ENCODE measurements at regions not wholly inside any gene's neighbourhood (a gene's known extent, or its start where the extent isn't known, plus 50 kb on each side); places are given as distances from the start of the nearest gene placed in this dataset.

DNA sequence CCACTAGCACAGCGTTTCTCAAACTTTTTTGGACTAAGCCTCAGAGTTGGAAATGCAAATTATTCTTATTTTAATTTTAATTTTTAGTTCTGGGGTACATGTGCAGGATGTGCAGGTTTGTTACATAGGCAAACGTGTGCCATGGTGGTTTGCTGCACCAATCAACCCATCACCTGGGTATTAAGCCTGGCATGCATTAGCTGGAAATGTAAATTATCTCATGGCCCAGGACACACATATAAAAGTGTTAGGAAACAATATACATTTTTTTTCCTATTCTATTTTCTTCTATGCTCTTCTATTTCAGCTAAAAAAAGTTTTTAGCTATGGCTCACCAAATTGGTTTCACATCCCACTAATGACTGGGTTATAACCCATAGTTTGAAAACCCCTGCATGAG is 73.3 kb upstream of the LRIG1 start:
- no peaks in the 10 kb centered on the region for H3K36me3 Mint-ChIP-seq
- H3K4me1 Mint-ChIP-seq (ENCODE audit: unreplicated experiment), result peaks cover 9% of the 10 kb centered on the region
- DNase-seq (ENCODE audit: extremely low spot score, unreplicated experiment), result no peak
- H3K27me3 Mint-ChIP-seq, result peaks cover 15% of the 10 kb centered on the region
- TF ChIP-seq, protein P1, sequence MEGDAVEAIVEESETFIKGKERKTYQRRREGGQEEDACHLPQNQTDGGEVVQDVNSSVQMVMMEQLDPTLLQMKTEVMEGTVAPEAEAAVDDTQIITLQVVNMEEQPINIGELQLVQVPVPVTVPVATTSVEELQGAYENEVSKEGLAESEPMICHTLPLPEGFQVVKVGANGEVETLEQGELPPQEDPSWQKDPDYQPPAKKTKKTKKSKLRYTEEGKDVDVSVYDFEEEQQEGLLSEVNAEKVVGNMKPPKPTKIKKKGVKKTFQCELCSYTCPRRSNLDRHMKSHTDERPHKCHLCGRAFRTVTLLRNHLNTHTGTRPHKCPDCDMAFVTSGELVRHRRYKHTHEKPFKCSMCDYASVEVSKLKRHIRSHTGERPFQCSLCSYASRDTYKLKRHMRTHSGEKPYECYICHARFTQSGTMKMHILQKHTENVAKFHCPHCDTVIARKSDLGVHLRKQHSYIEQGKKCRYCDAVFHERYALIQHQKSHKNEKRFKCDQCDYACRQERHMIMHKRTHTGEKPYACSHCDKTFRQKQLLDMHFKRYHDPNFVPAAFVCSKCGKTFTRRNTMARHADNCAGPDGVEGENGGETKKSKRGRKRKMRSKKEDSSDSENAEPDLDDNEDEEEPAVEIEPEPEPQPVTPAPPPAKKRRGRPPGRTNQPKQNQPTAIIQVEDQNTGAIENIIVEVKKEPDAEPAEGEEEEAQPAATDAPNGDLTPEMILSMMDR (conservative IDR thresholded peaks at IDR 0.05), result no peak
- H3K4me3 Mint-ChIP-seq, result no peak overlapping the region
- H3K27ac Mint-ChIP-seq, result no peak overlapping the region
- H3K9me3 Mint-ChIP-seq, result no peaks in the 10 kb centered on the region

DNA sequence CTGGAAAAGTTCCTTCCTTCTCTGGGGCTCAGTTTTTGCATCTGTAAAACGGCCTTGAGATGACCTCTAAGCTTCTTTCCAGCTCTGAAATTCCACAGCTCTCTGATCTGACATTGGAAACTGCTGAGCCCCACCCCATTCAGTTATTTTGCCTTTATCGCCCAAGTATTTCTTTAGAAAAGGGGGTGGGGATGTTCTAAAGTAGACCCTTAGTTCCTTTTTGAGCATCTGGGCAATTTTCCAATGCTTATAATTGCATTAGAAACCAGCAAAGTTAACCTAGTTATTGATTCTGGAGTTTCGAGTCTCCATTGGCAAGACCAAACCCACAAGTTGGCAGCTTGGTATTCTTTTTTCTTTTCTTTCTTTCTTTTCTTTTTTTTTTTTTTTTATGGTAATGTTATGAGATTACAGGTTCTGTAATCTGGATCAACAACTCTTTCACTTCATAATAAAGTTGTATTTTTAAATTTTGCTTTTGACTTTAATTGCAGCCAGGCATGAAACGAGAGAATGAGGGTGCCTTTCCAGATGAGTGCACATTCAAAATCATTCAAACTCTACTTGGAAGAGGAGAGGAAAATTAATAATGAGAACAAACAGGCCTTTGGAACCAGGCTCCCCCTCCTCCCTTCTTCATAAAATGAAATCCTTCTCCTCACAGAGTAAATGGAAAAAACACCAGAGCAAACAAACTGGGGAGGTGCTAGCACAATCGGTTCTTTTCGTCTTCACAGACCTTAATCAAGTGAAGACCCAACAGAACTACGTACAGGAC is 76.8 kb upstream of the LRIG1 start:
- TF ChIP-seq, protein P1 (conservative IDR thresholded peaks at IDR 0.05), result no peak
- Mint-ChIP-seq H3K27me3 (peaks cover 6% of the 10 kb centered on the region), H3K9me3 (peaks cover 4% of the 10 kb centered on the region), H3K4me1 (ENCODE audit: unreplicated experiment) (peaks cover 8% of the 10 kb centered on the region), H3K36me3 (no peaks in the 10 kb centered on the region), H3K27ac (no peak overlapping the region), H3K4me3 (no peak overlapping the region)
- DNase-seq (ENCODE audit: extremely low spot score, unreplicated experiment), result no peak

DNA sequence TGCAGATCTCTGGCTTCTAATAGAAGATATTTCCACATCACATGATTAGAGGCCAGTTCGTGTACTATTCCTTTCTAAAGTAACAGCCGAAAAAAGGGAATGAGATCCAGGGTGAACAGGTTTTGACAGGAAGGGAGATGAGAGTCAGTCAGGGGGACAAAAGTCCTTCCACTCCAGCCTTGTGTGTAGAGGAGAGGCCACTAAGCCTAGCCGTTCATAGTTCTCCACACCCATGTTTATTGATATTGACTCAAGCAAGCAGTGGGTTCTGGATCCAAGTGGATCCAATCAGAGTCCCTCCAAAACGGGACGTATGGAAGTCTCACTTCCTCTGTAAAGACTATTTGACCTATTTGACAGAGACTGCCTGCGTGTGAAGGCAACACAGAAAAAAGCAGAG is 80.4 kb upstream of the LRIG1 start:
- Mint-ChIP-seq H3K9me3 (peaks cover 4% of the 10 kb centered on the region), H3K27ac (no peak overlapping the region), H3K36me3 (no peaks in the 10 kb centered on the region), H3K27me3 (peaks cover 5% of the 10 kb centered on the region), H3K4me3 (no peak overlapping the region), H3K4me1 (ENCODE audit: unreplicated experiment) (peaks cover 13% of the 10 kb centered on the region)
- DNase-seq (ENCODE audit: extremely low spot score, unreplicated experiment), result no peak
- TF ChIP-seq, protein P1 (conservative IDR thresholded peaks at IDR 0.05), result no peak

DNA sequence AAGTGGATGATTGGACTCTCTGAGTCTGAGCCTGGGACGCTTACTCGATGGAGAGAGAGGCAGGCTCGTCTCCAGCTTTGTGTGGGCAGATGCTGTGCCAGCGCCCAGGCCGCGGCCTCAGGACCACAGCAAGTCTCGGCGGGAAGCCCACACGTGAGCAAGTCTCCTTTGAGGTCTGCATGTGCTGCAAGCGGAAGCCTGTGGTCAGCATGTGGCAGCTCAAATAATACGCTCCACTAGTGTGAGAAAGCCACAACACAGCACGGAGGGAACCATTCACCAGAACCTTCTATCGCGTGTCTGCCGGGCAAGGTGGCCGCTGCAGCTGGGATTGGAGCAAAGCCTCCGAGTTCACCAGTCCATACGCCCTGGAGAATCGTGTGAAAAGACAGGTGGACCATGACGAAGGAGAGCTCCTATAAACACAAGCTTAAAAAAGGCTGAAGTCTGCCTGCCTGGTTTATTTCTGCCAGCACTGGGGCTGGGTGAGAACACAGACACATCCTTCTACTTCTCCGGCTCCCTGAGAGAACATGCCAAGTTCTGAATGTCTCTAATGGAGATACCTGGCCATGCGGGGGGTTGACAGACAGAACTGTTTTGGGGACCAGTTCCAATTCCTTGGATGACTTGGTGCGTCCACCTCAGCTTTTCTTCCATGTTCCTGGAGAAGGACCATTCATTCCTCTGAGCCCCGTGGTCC is 82.0 kb upstream of the LRIG1 start:
- H3K27me3 Mint-ChIP-seq, result peaks cover 5% of the 10 kb centered on the region
- H3K4me3 Mint-ChIP-seq, result no peak overlapping the region
- H3K9me3 Mint-ChIP-seq, result peaks cover 4% of the 10 kb centered on the region
- DNase-seq (ENCODE audit: extremely low spot score, unreplicated experiment), result no peak
- peaks cover 9% of the 10 kb centered on the region for H3K4me1 Mint-ChIP-seq (ENCODE audit: unreplicated experiment)
- no peak overlapping the region for H3K27ac Mint-ChIP-seq
- no peaks in the 10 kb centered on the region for H3K36me3 Mint-ChIP-seq
- TF ChIP-seq, protein P1 (conservative IDR thresholded peaks at IDR 0.05), result no peak

DNA sequence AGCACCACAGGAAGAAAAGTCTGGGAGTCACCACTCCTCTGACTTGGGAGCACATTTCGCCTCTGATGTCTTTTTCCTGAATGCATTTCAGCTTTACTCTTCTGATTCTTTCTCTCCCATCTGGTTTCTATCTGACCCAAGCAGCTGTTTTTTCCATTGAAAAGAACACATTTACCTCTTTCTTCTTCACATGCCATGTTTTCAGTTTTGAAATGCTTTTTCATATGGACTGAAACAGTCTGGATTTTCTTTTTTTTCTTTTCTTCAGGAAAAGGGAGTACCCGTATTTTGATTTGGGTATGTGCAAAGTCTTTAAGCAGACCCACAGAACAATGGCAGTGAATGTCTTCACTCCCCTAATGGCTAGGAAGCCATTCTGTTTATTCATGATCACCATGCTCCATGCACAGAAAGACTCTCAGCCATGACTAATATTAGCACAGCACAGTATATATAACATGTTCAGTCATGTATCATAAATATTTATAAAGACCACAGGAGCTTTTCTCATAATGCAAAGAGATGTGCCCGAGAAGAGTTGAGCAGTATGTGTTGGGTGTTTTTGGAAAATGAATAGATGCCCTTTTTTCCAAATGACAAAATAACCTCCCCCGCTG is 82.7 kb upstream of the LRIG1 start:
- Mint-ChIP-seq H3K27me3 (peaks cover 8% of the 10 kb centered on the region), H3K27ac (no peak overlapping the region), H3K4me3 (no peak overlapping the region), H3K9me3 (peaks cover 4% of the 10 kb centered on the region), H3K4me1 (ENCODE audit: unreplicated experiment) (peaks cover 13% of the 10 kb centered on the region), H3K36me3 (no peaks in the 10 kb centered on the region)
- TF ChIP-seq, protein P1 (conservative IDR thresholded peaks at IDR 0.05), result no peak
- no peak for DNase-seq (ENCODE audit: extremely low spot score, unreplicated experiment)

Data from type B pancreatic cell (in vitro differentiated cells).